KMS-11 (cell line): ENCODE measurements at regions not wholly inside any gene's neighbourhood (a gene's known extent, or its start where the extent isn't known, plus 50 kb on each side); places are given as distances from the start of the nearest gene placed in this dataset.

ENCODE experiments used
- H2AFZ ChIP-seq: fragments of 200-600 bp; sonication (generic); 2 replicates; pipeline ENCODE4 v1.6.1; 2016; ENCODE audit warnings: antibody characterized with exemption, mixed run types, low read depth
- H3K27ac ChIP-seq: fragments of 200-600 bp; sonication (generic); 2 replicates; pipeline ENCODE4 v1.6.1; 2016; ENCODE audit warnings: mild to moderate bottlenecking, mixed run types
- H3K27me3 ChIP-seq: fragments of 200-600 bp; sonication (generic); 2 replicates; pipeline ENCODE4 v1.6.1; 2017; ENCODE audit warnings: mild to moderate bottlenecking, low read depth, mixed run types, moderate library complexity; ENCODE audit not compliant: insufficient read depth
- H3K36me3 ChIP-seq: fragments of 200-600 bp; sonication (generic); 2 replicates; pipeline ENCODE4 v1.6.1; 2017; ENCODE audit warnings: mild to moderate bottlenecking, mixed run types; ENCODE audit not compliant: insufficient read depth
- H3K4me1 ChIP-seq: fragments of 200-600 bp; sonication (generic); 2 replicates; pipeline ENCODE4 v1.6.1; 2016; ENCODE audit warnings: mild to moderate bottlenecking, low read depth, mixed run types; ENCODE audit not compliant: poor library complexity, severe bottlenecking
- H3K4me2 ChIP-seq: fragments of 200-600 bp; sonication (generic); 2 replicates; pipeline ENCODE4 v1.7.0; 2016; ENCODE audit warnings: mild to moderate bottlenecking, mixed run types
- H3K4me3 ChIP-seq: fragments of 200-600 bp; sonication (generic); IDR thresholded peaks from 2 replicates; pipeline ENCODE4 v1.6.1; 2017; ENCODE audit warnings: low read depth, low read length, mixed read lengths; ENCODE audit not compliant: insufficient read depth
- H3K79me2 ChIP-seq: fragments of 200-600 bp; sonication (generic); 2 replicates; pipeline ENCODE4 v1.6.1; 2016; ENCODE audit warnings: low read depth, mixed run types; ENCODE audit not compliant: insufficient read depth
- H3K9ac ChIP-seq: fragments of 200-600 bp; sonication (generic); 2 replicates; pipeline ENCODE4 v1.6.1; 2016; ENCODE audit warnings: mild to moderate bottlenecking, mixed run types
- H4K20me1 ChIP-seq: fragments of 200-600 bp; sonication (generic); 2 replicates; pipeline ENCODE4 v1.6.1; 2016; ENCODE audit warnings: mild to moderate bottlenecking, mixed run types; ENCODE audit not compliant: insufficient read depth
- TF ChIP-seq, protein P1 (sequence below): fragments of 200-600 bp; sonication (generic); conservative IDR thresholded peaks from 2 replicates; pipeline ENCODE4 v1.6.1; 2017; ENCODE audit warnings: low read depth, mild to moderate bottlenecking, antibody characterized with exemption, low read length, moderate library complexity, mixed read lengths

DNA sequence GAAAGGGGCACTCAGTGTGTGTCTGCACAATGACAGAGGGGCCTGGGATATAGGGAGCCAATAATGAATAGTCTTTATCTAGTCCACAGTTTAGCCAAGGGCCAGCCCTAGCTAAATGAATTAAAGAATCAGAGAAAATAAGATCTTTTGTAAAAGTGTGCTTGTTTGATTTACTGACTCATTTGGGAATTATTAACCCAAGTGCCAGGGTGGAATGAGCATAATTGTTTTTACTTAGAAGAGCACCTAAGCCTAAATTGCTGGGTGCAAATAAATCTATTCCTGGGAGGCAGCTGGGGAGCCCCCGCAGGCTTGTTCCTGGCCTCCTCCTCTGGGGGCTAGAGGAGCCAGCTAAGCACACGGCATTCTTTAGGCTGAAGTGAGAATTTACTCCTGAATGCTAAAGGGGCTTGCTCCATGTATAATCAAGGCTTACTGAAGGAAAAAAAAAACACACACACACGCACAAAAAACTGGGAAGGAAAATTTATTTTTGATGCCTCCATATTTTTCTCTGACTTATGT lies 405.3 kb upstream of the SUCLG2 start:
- no peaks in the 10 kb centered on the region for H3K36me3 ChIP-seq
- no peaks in the 10 kb centered on the region for H3K79me2 ChIP-seq
- H3K27ac ChIP-seq = no peak overlapping the region
- H2AFZ ChIP-seq = no peak overlapping the region
- H3K9ac ChIP-seq = no peak overlapping the region
- H3K4me1 ChIP-seq = no peaks in the 10 kb centered on the region
- H4K20me1 ChIP-seq = no peaks in the 10 kb centered on the region
- no peak overlapping the region for H3K4me3 ChIP-seq
- H3K27me3 ChIP-seq = no peaks in the 10 kb centered on the region
- TF ChIP-seq, protein P1, sequence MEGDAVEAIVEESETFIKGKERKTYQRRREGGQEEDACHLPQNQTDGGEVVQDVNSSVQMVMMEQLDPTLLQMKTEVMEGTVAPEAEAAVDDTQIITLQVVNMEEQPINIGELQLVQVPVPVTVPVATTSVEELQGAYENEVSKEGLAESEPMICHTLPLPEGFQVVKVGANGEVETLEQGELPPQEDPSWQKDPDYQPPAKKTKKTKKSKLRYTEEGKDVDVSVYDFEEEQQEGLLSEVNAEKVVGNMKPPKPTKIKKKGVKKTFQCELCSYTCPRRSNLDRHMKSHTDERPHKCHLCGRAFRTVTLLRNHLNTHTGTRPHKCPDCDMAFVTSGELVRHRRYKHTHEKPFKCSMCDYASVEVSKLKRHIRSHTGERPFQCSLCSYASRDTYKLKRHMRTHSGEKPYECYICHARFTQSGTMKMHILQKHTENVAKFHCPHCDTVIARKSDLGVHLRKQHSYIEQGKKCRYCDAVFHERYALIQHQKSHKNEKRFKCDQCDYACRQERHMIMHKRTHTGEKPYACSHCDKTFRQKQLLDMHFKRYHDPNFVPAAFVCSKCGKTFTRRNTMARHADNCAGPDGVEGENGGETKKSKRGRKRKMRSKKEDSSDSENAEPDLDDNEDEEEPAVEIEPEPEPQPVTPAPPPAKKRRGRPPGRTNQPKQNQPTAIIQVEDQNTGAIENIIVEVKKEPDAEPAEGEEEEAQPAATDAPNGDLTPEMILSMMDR = no peak
- no peak overlapping the region for H3K4me2 ChIP-seq

DNA sequence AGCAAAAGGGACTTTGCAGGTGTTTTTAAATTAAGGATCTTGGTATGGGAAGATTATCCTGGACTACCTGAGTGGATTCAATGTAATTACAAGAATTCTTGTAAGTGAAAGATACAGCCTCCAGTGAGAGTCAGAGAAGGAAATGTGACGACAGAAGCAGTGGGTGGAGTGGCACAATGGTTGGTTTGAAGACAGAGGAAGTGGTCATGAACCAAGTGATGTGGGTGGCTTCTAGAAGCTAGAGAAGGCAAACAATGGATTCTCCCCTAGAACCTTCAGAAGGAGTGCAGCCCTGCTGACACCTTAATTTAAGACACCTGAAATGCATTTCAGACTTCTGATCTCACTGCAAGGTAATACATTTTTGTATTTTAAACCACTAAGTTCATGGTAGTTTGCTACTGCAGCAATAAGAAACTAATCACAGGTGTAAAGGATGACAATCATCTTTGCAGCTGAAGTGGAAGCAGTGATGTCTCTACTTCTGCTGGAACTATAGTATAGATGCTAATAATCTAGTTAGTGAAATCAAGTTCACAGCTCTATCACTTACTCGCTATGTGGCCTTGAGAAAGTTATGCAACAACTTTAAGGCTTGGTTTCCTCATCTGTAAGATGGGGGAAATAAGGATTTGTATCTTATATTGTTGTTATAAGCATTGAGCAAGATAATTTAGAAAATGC lies 403.4 kb upstream of the SUCLG2 start:
- Histone ChIP-seq H3K4me2 (no peak overlapping the region), H3K4me3 (no peak overlapping the region), H4K20me1 (no peaks in the 10 kb centered on the region)

DNA sequence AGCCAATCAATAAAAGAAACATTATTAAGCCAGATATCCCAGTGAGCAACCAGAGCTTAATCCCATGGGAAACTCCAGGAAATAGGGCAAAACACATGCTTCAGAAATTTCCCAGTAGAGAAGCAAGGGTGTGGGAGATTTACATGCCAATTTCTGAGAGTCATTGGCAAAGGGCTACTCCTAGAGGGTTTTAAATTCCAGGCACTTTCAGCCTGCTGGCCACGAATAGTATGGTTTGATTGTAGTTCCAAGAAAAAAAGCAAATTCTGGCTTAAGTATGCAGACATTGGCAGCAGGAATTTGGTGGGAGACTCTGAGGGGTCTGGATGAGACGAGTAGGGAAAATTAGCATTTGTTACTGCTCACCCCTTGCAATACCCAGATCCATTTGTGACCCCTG lies 402.1 kb upstream of the SUCLG2 start:
- H3K36me3 ChIP-seq = no peaks in the 10 kb centered on the region
- H3K9ac ChIP-seq = no peak overlapping the region
- H3K27me3 ChIP-seq = no peaks in the 10 kb centered on the region
- H3K79me2 ChIP-seq = no peaks in the 10 kb centered on the region
- H3K4me3 ChIP-seq = no peak overlapping the region
- H3K27ac ChIP-seq = no peak overlapping the region
- no peak overlapping the region for H3K4me2 ChIP-seq
- H2AFZ ChIP-seq = no peak overlapping the region
- no peaks in the 10 kb centered on the region for H3K4me1 ChIP-seq
- TF ChIP-seq, protein P1 = no peak
- H4K20me1 ChIP-seq = no peaks in the 10 kb centered on the region

More for the DNA sequence above, 403.4 kb upstream of the SUCLG2 start:
- H3K9ac ChIP-seq = no peak overlapping the region
- TF ChIP-seq, protein P1 = no peak
- no peak overlapping the region for H3K27ac ChIP-seq
- no peaks in the 10 kb centered on the region for H3K4me1 ChIP-seq
- no peaks in the 10 kb centered on the region for H3K79me2 ChIP-seq
- no peaks in the 10 kb centered on the region for H3K27me3 ChIP-seq
- no peaks in the 10 kb centered on the region for H3K36me3 ChIP-seq
- no peak overlapping the region for H2AFZ ChIP-seq

DNA sequence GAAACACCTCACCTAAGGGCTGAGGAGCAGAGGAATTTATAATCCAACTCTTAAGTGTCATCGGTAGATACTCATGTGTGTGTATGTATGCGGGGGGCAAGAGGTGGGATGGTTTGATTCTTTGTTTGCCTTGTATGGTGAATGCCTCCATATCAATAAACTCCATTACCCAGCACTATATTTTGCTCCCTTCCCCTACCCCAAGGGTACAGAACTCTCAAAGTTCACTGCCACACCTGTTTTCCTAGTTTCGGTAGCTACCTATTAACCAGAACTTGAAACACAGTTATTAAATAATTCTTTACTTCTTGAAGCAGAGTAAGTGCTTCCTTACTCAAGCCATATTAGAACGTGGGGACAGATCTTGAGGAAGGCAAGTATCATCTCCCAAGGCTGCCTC lies 400.8 kb upstream of the SUCLG2 start:
- no peaks in the 10 kb centered on the region for H3K27me3 ChIP-seq
- H3K27ac ChIP-seq = no peak overlapping the region
- no peaks in the 10 kb centered on the region for H3K4me1 ChIP-seq
- H3K79me2 ChIP-seq = no peaks in the 10 kb centered on the region
- H3K36me3 ChIP-seq = no peaks in the 10 kb centered on the region
- TF ChIP-seq, protein P1 = no peak
- no peak overlapping the region for H3K4me3 ChIP-seq
- H3K9ac ChIP-seq = no peak overlapping the region
- H3K4me2 ChIP-seq = no peak overlapping the region
- H4K20me1 ChIP-seq = no peaks in the 10 kb centered on the region
- no peak overlapping the region for H2AFZ ChIP-seq
